ENCODE measurements at regions not wholly inside any gene's neighbourhood (a gene's known extent, or its start where the extent isn't known, plus 50 kb on each side); places are given as distances from the start of the nearest gene placed in this dataset.
A peak's percentile ranks its signal among the peaks of the same experiment; 100 is the strongest.

DNA sequence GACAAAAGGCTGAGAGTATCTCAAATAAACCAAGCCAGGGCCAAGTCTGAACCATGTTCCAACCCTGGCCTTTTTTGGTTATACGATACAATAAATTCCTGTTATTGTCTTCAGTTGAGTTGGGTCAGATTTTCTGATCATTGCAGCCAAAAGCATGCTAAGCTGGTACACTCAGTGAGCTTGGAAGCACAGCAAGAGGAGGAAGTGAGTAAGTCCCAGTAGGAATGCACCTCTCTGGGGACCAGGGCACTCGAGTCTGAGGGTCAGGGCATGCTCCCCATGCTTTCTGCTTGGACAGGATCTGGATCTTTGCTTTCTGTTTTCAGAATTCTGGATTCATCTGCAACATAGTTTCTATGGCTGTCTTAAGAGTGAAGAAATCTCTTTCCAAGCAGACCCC is 73.1 kb downstream of the TMPRSS5 start:
- Mint-ChIP-seq H3K36me3 (ENCODE audit: low read depth) (no peaks in the 10 kb centered on the region), H3K9me3 (peaks cover 7% of the 10 kb centered on the region; the same call in 2 of the 3 replicates), H3K27me3 (ENCODE audit: insufficient read depth, low read depth, poor library complexity) (peaks cover 17% of the 10 kb centered on the region), H3K27ac (no peak overlapping the region), H3K4me1 (peaks cover 27% of the 10 kb centered on the region), H3K4me3 (no peak overlapping the region)
- no peak overlapping the region for H3K4me2 ChIP-seq
- TF ChIP-seq EZH2 (IDR thresholded peaks at IDR 0.05; ENCODE audit: low read depth, unreplicated experiment) (no peak), NANOG (IDR thresholded peaks at IDR 0.05; ENCODE audit: borderline replicate concordance) (no peak), POLR2AphosphoS5 (IDR thresholded peaks at IDR 0.05; ENCODE audit: low read depth) (no peak)
- H3K4me3 ChIP-seq, result no peak overlapping the region
- 0 out of 2 replicates have a peak, but pooled peaks cover under 1% of the 10 kb centered on the region for H3F3A ChIP-seq (replicated peaks; ENCODE audit: low read depth)
- no peaks in the 10 kb centered on the region for H4K20me1 ChIP-seq (replicated peaks; ENCODE audit: insufficient read depth)
- H3K4me1 ChIP-seq (ENCODE audit: insufficient read depth), result peaks cover 18% of the 10 kb centered on the region
- H3K79me2 ChIP-seq (replicated peaks; ENCODE audit: insufficient read depth), result no peaks in the 10 kb centered on the region
- H3K9me2 ChIP-seq (ENCODE audit: insufficient read depth), result 0 out of 2 replicates have a peak, but pooled peaks cover 6% of the 10 kb centered on the region
- ATAC-seq (no peak), DNase-seq (ENCODE audit: low spot score) (no peak)
- 0 out of 2 replicates have a peak, but pooled peaks cover 6% of the 10 kb centered on the region for H3K27me3 ChIP-seq (ENCODE audit: insufficient read depth)
- no peaks in the 10 kb centered on the region for H3K36me3 ChIP-seq (ENCODE audit: insufficient read depth)
- no peak overlapping the region for H3K27ac ChIP-seq (ENCODE audit: low read depth)
- H2AFZ ChIP-seq, result no peak overlapping the region

DNA sequence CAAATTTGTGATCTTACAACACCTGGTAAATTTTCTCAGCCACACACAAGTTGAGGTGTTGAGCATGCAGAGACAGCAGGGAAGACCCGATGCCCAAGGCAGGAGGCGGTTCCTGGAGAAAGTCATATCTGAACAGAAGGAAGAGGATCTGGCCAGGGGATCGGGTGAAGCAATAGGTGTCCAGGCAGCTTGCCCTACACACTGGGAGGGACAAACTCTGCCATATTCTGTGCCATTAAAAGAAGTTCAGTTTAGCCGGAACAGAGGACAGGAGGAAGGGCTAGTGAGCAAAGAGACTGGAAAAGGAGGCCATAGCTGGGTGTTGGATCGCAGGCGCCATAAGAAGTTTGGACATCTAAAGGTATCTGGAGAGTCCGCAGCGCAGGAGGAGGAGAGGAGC is 76.5 kb downstream of the TMPRSS5 start:
- peak overlapping the region; percentile 45 for H3K4me2 ChIP-seq
- ATAC-seq, result peak; percentile 7
- H2AFZ ChIP-seq, result peak overlapping the region; percentile 57
- H3K27me3 ChIP-seq (ENCODE audit: insufficient read depth), result 0 out of 2 replicates have a peak, but pooled peaks cover 10% of the 10 kb centered on the region
- no peaks in the 10 kb centered on the region for H3K79me2 ChIP-seq (replicated peaks; ENCODE audit: insufficient read depth)
- Mint-ChIP-seq H3K27ac (peak overlapping the region; percentile 54; the same call in 1 of the 2 replicates), H3K4me1 (peaks cover 31% of the 10 kb centered on the region), H3K36me3 (ENCODE audit: low read depth) (no peaks in the 10 kb centered on the region), H3K9me3 (no peaks in the 10 kb centered on the region), H3K4me3 (peak overlapping the region; percentile 3; the same call in 1 of the 3 replicates), H3K27me3 (ENCODE audit: insufficient read depth, low read depth, poor library complexity) (peaks cover 17% of the 10 kb centered on the region)
- peaks cover 23% of the 10 kb centered on the region for H3K4me1 ChIP-seq (ENCODE audit: insufficient read depth)
- TF ChIP-seq ZNF331 (CRISPR knock-in tag; IDR thresholded peaks at IDR 0.05; ENCODE audit: low read depth), result no peak
- no peak overlapping the region for H3K27ac ChIP-seq (ENCODE audit: low read depth)
- DNase-seq (ENCODE audit: low spot score), result no peak
- H3F3A ChIP-seq (replicated peaks; ENCODE audit: low read depth), result 0 out of 2 replicates have a peak, but pooled peaks cover 2% of the 10 kb centered on the region
- no peak overlapping the region for H3K4me3 ChIP-seq
- H4K20me1 ChIP-seq (replicated peaks; ENCODE audit: insufficient read depth), result no peaks in the 10 kb centered on the region
- 0 out of 2 replicates have a peak, but pooled peaks cover 10% of the 10 kb centered on the region for H3K9me2 ChIP-seq (ENCODE audit: insufficient read depth)
- H3K36me3 ChIP-seq (ENCODE audit: insufficient read depth), result no peaks in the 10 kb centered on the region

DNA sequence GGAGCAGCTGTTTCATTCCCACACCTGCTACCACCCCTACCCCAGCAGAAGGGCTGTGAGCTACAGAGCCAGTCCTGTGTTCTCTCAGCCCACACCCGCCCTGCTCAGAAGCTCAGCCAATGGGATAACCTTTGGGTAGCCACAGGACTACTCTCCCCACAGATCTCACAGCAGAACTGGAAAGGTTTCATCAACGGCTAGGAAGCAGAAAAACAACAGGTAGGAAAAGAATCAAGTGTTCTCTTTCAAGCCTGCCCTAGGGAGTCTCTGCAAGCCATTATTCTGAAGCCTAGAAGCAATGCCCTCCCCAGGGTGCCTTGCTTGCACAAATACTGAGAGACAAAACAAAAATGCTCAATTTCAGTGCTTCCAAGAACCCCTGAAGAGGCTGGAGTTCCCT is 77.2 kb downstream of the TMPRSS5 start:
- Histone ChIP-seq H3K27ac (ENCODE audit: low read depth) (peak overlapping the region; percentile 33; the same call in 1 of the 2 replicates), H3K4me2 (peak overlapping the region; percentile 45)
- peaks cover 31% of the 10 kb centered on the region for H3K4me1 Mint-ChIP-seq

More for the DNA sequence above, 77.2 kb downstream of the TMPRSS5 start:
- Histone ChIP-seq H2AFZ (no peak overlapping the region), H3K27me3 (ENCODE audit: insufficient read depth) (0 out of 2 replicates have a peak, but pooled peaks cover 10% of the 10 kb centered on the region), H3F3A (replicated peaks; ENCODE audit: low read depth) (0 out of 2 replicates have a peak, but pooled peaks cover 2% of the 10 kb centered on the region), H3K79me2 (replicated peaks; ENCODE audit: insufficient read depth) (no peaks in the 10 kb centered on the region), H3K4me1 (ENCODE audit: insufficient read depth) (peaks cover 23% of the 10 kb centered on the region), H3K36me3 (ENCODE audit: insufficient read depth) (no peaks in the 10 kb centered on the region), H3K9me2 (ENCODE audit: insufficient read depth) (0 out of 2 replicates have a peak, but pooled peaks cover 10% of the 10 kb centered on the region), H4K20me1 (replicated peaks; ENCODE audit: insufficient read depth) (no peaks in the 10 kb centered on the region), H3K4me3 (no peak overlapping the region)
- Mint-ChIP-seq H3K9me3 (no peaks in the 10 kb centered on the region), H3K27ac (peak overlapping the region; percentile 76), H3K4me3 (peak overlapping the region; percentile 36; the same call in 2 of the 3 replicates), H3K36me3 (ENCODE audit: low read depth) (no peaks in the 10 kb centered on the region), H3K27me3 (ENCODE audit: insufficient read depth, low read depth, poor library complexity) (peaks cover 16% of the 10 kb centered on the region)
- ATAC-seq, result peak; percentile 99
- peak; percentile 73 for DNase-seq (ENCODE audit: low spot score)
- TF ChIP-seq, protein P1, sequence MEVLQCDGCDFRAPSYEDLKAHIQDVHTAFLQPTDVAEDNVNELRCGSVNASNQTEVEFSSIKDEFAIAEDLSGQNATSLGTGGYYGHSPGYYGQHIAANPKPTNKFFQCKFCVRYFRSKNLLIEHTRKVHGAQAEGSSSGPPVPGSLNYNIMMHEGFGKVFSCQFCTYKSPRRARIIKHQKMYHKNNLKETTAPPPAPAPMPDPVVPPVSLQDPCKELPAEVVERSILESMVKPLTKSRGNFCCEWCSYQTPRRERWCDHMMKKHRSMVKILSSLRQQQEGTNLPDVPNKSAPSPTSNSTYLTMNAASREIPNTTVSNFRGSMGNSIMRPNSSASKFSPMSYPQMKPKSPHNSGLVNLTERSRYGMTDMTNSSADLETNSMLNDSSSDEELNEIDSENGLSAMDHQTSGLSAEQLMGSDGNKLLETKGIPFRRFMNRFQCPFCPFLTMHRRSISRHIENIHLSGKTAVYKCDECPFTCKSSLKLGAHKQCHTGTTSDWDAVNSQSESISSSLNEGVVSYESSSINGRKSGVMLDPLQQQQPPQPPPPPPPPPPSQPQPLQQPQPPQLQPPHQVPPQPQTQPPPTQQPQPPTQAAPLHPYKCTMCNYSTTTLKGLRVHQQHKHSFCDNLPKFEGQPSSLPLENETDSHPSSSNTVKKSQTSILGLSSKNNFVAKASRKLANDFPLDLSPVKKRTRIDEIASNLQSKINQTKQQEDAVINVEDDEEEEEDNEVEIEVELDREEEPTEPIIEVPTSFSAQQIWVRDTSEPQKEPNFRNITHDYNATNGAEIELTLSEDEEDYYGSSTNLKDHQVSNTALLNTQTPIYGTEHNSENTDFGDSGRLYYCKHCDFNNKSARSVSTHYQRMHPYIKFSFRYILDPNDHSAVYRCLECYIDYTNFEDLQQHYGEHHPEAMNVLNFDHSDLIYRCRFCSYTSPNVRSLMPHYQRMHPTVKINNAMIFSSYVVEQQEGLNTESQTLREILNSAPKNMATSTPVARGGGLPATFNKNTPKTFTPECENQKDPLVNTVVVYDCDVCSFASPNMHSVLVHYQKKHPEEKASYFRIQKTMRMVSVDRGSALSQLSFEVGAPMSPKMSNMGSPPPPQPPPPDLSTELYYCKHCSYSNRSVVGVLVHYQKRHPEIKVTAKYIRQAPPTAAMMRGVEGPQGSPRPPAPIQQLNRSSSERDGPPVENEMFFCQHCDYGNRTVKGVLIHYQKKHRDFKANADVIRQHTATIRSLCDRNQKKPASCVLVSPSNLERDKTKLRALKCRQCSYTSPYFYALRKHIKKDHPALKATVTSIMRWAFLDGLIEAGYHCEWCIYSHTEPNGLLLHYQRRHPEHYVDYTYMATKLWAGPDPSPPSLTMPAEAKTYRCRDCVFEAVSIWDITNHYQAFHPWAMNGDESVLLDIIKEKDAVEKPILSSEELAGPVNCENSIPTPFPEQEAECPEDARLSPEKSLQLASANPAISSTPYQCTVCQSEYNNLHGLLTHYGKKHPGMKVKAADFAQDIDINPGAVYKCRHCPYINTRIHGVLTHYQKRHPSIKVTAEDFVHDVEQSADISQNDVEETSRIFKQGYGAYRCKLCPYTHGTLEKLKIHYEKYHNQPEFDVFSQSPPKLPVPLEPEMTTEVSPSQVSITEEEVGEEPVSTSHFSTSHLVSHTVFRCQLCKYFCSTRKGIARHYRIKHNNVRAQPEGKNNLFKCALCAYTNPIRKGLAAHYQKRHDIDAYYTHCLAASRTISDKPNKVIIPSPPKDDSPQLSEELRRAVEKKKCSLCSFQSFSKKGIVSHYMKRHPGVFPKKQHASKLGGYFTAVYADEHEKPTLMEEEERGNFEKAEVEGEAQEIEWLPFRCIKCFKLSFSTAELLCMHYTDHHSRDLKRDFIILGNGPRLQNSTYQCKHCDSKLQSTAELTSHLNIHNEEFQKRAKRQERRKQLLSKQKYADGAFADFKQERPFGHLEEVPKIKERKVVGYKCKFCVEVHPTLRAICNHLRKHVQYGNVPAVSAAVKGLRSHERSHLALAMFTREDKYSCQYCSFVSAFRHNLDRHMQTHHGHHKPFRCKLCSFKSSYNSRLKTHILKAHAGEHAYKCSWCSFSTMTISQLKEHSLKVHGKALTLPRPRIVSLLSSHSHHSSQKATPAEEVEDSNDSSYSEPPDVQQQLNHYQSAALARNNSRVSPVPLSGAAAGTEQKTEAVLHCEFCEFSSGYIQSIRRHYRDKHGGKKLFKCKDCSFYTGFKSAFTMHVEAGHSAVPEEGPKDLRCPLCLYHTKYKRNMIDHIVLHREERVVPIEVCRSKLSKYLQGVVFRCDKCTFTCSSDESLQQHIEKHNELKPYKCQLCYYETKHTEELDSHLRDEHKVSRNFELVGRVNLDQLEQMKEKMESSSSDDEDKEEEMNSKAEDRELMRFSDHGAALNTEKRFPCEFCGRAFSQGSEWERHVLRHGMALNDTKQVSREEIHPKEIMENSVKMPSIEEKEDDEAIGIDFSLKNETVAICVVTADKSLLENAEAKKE (CRISPR knock-in tag; IDR thresholded peaks at IDR 0.05), result peak; percentile 85
- TF ChIP-seq, protein P2, sequence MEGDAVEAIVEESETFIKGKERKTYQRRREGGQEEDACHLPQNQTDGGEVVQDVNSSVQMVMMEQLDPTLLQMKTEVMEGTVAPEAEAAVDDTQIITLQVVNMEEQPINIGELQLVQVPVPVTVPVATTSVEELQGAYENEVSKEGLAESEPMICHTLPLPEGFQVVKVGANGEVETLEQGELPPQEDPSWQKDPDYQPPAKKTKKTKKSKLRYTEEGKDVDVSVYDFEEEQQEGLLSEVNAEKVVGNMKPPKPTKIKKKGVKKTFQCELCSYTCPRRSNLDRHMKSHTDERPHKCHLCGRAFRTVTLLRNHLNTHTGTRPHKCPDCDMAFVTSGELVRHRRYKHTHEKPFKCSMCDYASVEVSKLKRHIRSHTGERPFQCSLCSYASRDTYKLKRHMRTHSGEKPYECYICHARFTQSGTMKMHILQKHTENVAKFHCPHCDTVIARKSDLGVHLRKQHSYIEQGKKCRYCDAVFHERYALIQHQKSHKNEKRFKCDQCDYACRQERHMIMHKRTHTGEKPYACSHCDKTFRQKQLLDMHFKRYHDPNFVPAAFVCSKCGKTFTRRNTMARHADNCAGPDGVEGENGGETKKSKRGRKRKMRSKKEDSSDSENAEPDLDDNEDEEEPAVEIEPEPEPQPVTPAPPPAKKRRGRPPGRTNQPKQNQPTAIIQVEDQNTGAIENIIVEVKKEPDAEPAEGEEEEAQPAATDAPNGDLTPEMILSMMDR (conservative IDR thresholded peaks at IDR 0.05; ENCODE audit: low read depth in 2 of 2), result no peak
- TF ChIP-seq CREB1 (CRISPR knock-in tag; IDR thresholded peaks at IDR 0.05; ENCODE audit: low read depth), result no peak
- no peak for TF ChIP-seq POLR2AphosphoS5 (IDR thresholded peaks at IDR 0.05; ENCODE audit: low read depth)
- TF ChIP-seq NANOG (IDR thresholded peaks at IDR 0.05; ENCODE audit: borderline replicate concordance), result peak; percentile 82
- no peak for TF ChIP-seq EZH2phosphoT487 (IDR thresholded peaks at IDR 0.05; ENCODE audit: unreplicated experiment)
